ENCODE measurements at regions not wholly inside any gene's neighbourhood (a gene's known extent, or its start where the extent isn't known, plus 50 kb on each side); places are given as distances from the start of the nearest gene placed in this dataset.

DNA sequence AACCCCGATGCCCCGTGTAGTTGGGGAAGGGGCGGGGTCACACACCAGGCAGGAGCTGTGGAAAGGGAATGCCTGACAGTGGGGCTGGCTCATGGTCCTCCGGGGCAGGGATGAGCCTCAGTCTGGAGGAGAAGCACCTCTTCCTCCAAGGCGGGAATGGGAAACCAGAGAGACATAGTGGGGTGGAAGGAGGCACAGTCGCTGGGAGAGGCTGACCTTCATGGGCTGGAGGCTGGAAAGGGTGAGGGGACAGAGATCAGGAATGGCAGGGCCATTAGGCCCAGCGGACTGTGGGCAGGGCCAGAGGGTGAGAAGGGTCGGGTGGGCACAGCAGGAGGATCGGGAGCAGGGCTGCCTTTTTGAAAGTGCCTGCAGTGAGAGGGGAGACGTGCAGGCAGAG lies 65.8 kb upstream of the LINGO1 start:
- DNase-seq: no peak

DNA sequence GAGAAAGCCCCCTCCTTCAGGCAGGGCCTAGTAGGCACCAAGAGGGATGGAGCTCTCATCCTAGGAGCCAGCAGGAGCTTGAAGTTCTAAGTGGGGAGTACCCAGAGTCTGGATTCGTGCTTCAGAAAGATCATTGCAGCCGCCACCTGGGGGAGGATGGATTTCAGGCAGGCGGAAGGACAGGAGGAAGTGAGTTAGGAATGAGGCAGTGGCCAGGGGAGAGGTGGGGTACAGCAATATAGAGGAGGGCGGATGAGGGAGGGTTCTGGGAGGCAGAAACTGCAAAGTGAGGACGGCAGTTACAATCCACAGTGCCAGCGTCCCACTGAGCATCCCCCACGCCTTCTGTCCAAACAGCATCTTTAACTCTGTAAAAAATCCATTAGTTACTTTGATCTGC lies 65.2 kb upstream of the LINGO1 start:
- no peak for DNase-seq

- DNase-seq: no peak
These were observed 64.2 kb upstream of the LINGO1 start for GRCh38 chr15:77696871-77697270.

DNA sequence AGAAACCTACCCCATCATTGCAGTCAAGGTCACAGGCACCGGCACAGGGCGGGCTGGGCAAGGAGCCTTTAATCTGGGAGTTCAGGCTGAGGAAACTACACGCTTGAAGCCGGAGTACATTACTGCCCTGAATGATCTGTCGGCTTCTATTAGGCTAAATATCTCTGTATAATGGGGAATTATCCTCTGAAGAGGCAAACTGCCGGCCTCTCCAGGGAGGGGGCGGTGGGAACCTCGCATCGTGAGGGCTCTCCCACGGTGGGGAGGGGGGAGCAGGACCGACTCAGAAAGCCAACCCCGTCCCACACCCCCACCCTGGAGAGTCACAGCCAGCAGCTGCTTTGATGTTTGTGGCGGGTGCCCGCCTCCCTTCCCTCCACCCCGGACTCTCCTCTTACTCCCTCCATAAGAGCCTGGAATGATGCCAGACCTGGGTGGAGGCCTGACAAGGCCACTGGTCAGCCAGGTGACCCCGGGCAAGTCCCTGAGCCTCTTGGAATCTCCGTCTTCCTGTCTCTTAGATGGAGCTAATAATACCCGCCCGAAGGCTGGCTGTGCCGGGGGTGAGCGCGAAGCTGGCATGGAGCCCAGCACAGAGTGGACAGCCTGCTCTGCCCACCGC lies 63.4 kb upstream of the LINGO1 start:
- no peak for DNase-seq

GRCh38 chr15:77695548-77695947 lies 62.8 kb upstream of the LINGO1 start:
- no peak for DNase-seq

DNA sequence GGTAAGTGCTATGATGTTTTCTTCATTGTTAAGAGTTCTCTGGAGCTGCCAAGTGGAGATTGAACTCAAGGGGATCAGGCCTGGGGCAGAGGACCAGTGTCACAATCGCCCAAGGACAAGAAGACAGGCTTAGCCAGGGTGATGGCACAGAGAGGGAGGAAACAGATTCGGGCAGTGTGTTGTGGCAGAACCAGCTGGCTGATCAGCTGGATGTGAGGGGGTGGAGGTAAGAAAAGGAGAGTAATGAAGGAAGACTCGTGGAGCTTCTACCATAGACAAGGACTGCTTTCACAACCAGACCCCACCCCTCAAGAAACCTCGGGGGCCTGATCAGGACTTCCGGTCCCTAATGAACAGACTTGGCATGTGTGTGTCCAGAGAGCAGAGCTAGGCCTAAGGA lies 60.9 kb upstream of the LINGO1 start:
- DNase-seq: no peak

DNA sequence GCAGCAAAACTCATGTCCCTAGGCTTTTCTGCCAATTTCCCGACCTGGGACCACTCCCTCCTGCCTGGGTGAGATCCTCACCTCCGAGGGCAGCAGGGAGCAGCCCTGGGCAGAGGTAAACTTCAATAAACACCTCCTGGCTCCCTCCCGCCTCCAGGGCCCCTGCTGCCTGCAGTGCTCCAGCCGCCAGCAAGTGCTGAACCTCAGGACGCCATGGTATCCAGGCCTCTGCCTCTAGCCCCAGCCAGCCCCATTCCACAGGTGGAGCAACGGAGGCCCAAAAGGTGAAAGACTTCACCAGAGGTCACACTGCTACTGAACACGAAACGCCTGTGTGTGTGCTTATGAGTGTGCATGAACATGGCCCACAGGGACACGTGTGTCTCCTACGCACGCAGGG lies 59.9 kb upstream of the LINGO1 start:
- DNase-seq: no peak

DNA sequence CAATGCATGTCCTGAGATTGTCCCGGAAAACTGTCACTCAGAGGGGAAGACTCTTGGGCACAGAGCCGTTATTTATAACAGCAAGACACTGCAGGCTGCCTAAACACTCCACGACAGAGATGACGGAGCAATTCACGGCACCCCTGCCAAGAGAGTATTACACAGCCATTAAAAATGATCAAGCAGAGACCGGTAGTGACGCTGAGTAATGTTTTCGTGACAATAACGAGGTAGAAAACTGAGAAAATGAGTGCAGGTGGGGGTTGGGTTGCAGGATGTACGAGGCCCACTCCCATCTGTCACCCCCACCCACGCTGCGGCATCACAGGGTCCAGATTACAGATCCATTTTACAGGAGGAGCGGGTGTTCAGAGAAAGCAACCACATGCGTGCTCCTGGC lies 58.9 kb upstream of the LINGO1 start:
- DNase-seq: no peak

- no peak for DNase-seq
These were observed 57.1 kb upstream of the LINGO1 start for GRCh38 chr15:77689821-77690220.

DNA sequence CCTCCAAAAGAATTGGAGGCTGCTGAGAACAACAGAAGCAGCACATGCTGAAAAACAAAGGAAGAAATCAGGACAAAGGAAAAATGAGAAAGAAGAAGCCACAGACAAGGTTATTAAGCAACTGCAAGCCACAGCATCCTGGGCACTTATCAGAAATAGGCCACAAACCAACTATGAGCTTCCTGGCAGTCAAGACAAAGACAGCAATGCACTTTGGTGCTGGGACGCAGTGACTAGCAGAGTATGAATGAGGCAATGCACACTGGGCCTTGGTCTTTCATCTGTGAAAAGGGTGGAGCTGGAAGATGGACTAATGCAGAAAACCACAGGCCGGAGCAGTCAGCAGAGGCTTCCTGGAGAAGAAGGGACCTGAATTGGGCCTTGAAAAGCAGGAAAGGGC lies 56.0 kb upstream of the LINGO1 start:
- no peak for DNase-seq

DNA sequence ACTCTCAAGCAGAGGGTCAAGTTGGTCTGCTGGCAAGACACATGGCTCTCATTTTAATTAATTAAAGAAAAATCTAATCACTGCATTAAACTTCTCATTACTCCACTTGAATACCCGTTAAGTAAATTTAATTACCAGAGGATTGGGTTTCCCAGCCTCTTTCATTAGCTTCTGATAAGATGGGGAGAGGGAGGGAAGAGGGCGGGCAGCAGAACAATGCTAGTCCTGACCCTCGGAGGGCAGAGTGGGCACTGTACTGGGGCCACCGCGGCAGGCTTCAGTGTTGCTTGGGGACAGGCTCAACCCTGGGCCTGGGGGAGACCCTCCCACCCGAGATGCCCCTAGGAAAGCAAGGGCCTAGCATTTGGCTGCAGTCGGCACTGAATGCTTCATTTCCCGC lies 55.6 kb upstream of the LINGO1 start:
- DNase-seq: no peak

- DNase-seq: no peak
These were observed 52.5 kb upstream of the LINGO1 start for GRCh38 chr15:77685082-77685815.

- no peak for DNase-seq
These were observed 51.8 kb upstream of the LINGO1 start for GRCh38 chr15:77684341-77685081.

GRCh38 chr15:77682564-77682963 lies 49.9 kb upstream of the LINGO1 start:
- no peak for DNase-seq
